ENCODE measurements at regions not wholly inside any gene's neighbourhood (a gene's known extent, or its start where the extent isn't known, plus 50 kb on each side); places are given as distances from the start of the nearest gene placed in this dataset.
"Not testable (repeated sequence)": the region's sequence is repeated elsewhere in the genome, so short reads cannot be mapped to it uniquely, and the experiment has no call there.

- DNase-seq = no peak
Measured at GRCh38 chr2:106339609-106340008, 128.6 kb downstream of the RGPD3 start.

GRCh38 chr2:106339132-106339531 lies 129.1 kb downstream of the RGPD3 start:
- no peak for DNase-seq

GRCh38 chr2:106338043-106338442 lies 130.2 kb downstream of the RGPD3 start:
- no peak for DNase-seq

- no peak for DNase-seq
Measured at GRCh38 chr2:106336737-106337136, 131.5 kb downstream of the RGPD3 start.

- DNase-seq = no peak
Measured at GRCh38 chr2:106336108-106336507, 132.1 kb downstream of the RGPD3 start.

- no peak for DNase-seq
Measured at GRCh38 chr2:106334802-106335201, 133.4 kb downstream of the RGPD3 start.

GRCh38 chr2:106333253-106333873 lies 134.8 kb downstream of the RGPD3 start:
- DNase-seq = not testable (repeated sequence)

- no peak for DNase-seq
Measured at GRCh38 chr2:106332054-106332453, 136.2 kb downstream of the RGPD3 start.

- DNase-seq = not testable (repeated sequence)
Measured at GRCh38 chr2:106330384-106331261, 136.5 kb upstream of the UXS1 start.

- no peak for DNase-seq
Measured at GRCh38 chr2:106323337-106324013, 129.4 kb upstream of the UXS1 start.

GRCh38 chr2:106322281-106322680 lies 128.2 kb upstream of the UXS1 start:
- DNase-seq = no peak

GRCh38 chr2:106320439-106320838 lies 126.3 kb upstream of the UXS1 start:
- DNase-seq = not testable (repeated sequence)

GRCh38 chr2:106316915-106317314 lies 122.8 kb upstream of the UXS1 start:
- DNase-seq = no peak

- no peak for DNase-seq
Measured at GRCh38 chr2:106314444-106314843, 120.3 kb upstream of the UXS1 start.

- DNase-seq = no peak
Measured at GRCh38 chr2:106311041-106311370, 116.9 kb upstream of the UXS1 start.

- DNase-seq = no peak
Measured at GRCh38 chr2:106307860-106308259, 113.8 kb upstream of the UXS1 start.

GRCh38 chr2:106306387-106306786 lies 112.3 kb upstream of the UXS1 start:
- DNase-seq = no peak

- DNase-seq = no peak
Measured at GRCh38 chr2:106304612-106305184, 110.6 kb upstream of the UXS1 start.

- DNase-seq = no peak
Measured at GRCh38 chr2:106299696-106300095, 105.6 kb upstream of the UXS1 start.

- DNase-seq = no peak
Measured at GRCh38 chr2:106296182-106296815, 102.2 kb upstream of the UXS1 start.

- DNase-seq = no peak
Measured at GRCh38 chr2:106294182-106294581, 100.1 kb upstream of the UXS1 start.

GRCh38 chr2:106293271-106293783 lies 99.2 kb upstream of the UXS1 start:
- DNase-seq = no peak

GRCh38 chr2:106292627-106293026 lies 98.5 kb upstream of the UXS1 start:
- DNase-seq = no peak
